ENCODE measurements at regions not wholly inside any gene's neighbourhood (a gene's known extent, or its start where the extent isn't known, plus 50 kb on each side); places are given as distances from the start of the nearest gene placed in this dataset.
A peak's percentile ranks its signal among the peaks of the same experiment; 100 is the strongest.

GRCh38 chr3:44100298-44100695, 141.4 kb upstream of the TOPAZ1 start:
- peaks cover 15% of the 10 kb centered on the region for H3K4me1 ChIP-seq (ENCODE audit: control insufficient read depth, extremely low read depth, insufficient read depth, low read length)
- no peaks in the 10 kb centered on the region for H3K27me3 ChIP-seq (ENCODE audit: control insufficient read depth, extremely low read depth, insufficient read depth, low read length)
- H3K9ac ChIP-seq (ENCODE audit: control insufficient read depth, extremely low read depth, insufficient read depth, low read length): no peak overlapping the region
- FAIRE-seq (no peak), DNase-seq (ENCODE audit: low read depth, low spot score) (no peak)
- no peak overlapping the region for H3K27ac ChIP-seq (ENCODE audit: control insufficient read depth, insufficient read depth, low read length)
- TF ChIP-seq CTCF (optimal IDR thresholded peaks at IDR 0.05 in 1 of 3, IDR thresholded peaks at IDR 0.05 in 1 of 3, conservative IDR thresholded peaks at IDR 0.05 in 1 of 3; ENCODE audit: extremely low read depth in 1 of 3, insufficient read depth in 2 of 3, low read length in 3 of 3) (no peak), EZH2 (IDR thresholded peaks at IDR 0.05; ENCODE audit: low read length) (no peak)
- no peak overlapping the region for H3K4me2 ChIP-seq (ENCODE audit: control insufficient read depth, extremely low read depth, insufficient read depth, low read depth, low read length)
- H3K9me1 ChIP-seq (ENCODE audit: control insufficient read depth, extremely low read depth, insufficient read depth, low read length): no peaks in the 10 kb centered on the region
- H3K4me3 ChIP-seq (ENCODE audit: control insufficient read depth in 2 of 3, extremely low read depth in 1 of 3, insufficient read depth in 2 of 3, low read depth in 1 of 3, low read length in 3 of 3): no peak overlapping the region
- H3K9me3 ChIP-seq (ENCODE audit: control insufficient read depth, low read depth, low read length): no peaks in the 10 kb centered on the region
- no peaks in the 10 kb centered on the region for H3K79me2 ChIP-seq (ENCODE audit: control insufficient read depth, insufficient read depth, low read length)
- H4K20me1 ChIP-seq (ENCODE audit: control insufficient read depth, extremely low read depth, insufficient read depth, low read length): no peaks in the 10 kb centered on the region
- H3K36me3 ChIP-seq (ENCODE audit: control insufficient read depth in 2 of 2, extremely low read depth in 1 of 2, insufficient read depth in 2 of 2, low read length in 2 of 2): no peaks in the 10 kb centered on the region
- H2AFZ ChIP-seq (ENCODE audit: control insufficient read depth, low read length): no peak overlapping the region
- dilution Hi-C loops (cut with MboI; ENCODE audit: extremely low pct_ligation_motif_present, low sequenced_read_pairs): no loop called here

GRCh38 chr3:44104043-44104442, 137.6 kb upstream of the TOPAZ1 start:
- no peak overlapping the region for H2AFZ ChIP-seq (ENCODE audit: control insufficient read depth, low read length)
- H3K79me2 ChIP-seq (ENCODE audit: control insufficient read depth, insufficient read depth, low read length): no peaks in the 10 kb centered on the region
- no peak overlapping the region for H3K27ac ChIP-seq (ENCODE audit: control insufficient read depth, insufficient read depth, low read length)
- H4K20me1 ChIP-seq (ENCODE audit: control insufficient read depth, extremely low read depth, insufficient read depth, low read length): no peaks in the 10 kb centered on the region
- FAIRE-seq (no peak), DNase-seq (ENCODE audit: low read depth, low spot score) (no peak)
- TF ChIP-seq CTCF (optimal IDR thresholded peaks at IDR 0.05 in 1 of 3, IDR thresholded peaks at IDR 0.05 in 1 of 3, conservative IDR thresholded peaks at IDR 0.05 in 1 of 3; ENCODE audit: extremely low read depth in 1 of 3, insufficient read depth in 2 of 3, low read length in 3 of 3): no peak
- no peak for TF ChIP-seq EZH2 (IDR thresholded peaks at IDR 0.05; ENCODE audit: low read length)
- H3K9me3 ChIP-seq (ENCODE audit: control insufficient read depth, low read depth, low read length): no peaks in the 10 kb centered on the region
- no peak overlapping the region for H3K4me3 ChIP-seq (ENCODE audit: control insufficient read depth in 2 of 3, extremely low read depth in 1 of 3, insufficient read depth in 2 of 3, low read depth in 1 of 3, low read length in 3 of 3)
- H3K9ac ChIP-seq (ENCODE audit: control insufficient read depth, extremely low read depth, insufficient read depth, low read length): no peak overlapping the region
- H3K36me3 ChIP-seq (ENCODE audit: control insufficient read depth in 2 of 2, extremely low read depth in 1 of 2, insufficient read depth in 2 of 2, low read length in 2 of 2): no peaks in the 10 kb centered on the region
- no peaks in the 10 kb centered on the region for H3K9me1 ChIP-seq (ENCODE audit: control insufficient read depth, extremely low read depth, insufficient read depth, low read length)
- H3K4me1 ChIP-seq (ENCODE audit: control insufficient read depth, extremely low read depth, insufficient read depth, low read length): peaks cover 24% of the 10 kb centered on the region
- no peaks in the 10 kb centered on the region for H3K27me3 ChIP-seq (ENCODE audit: control insufficient read depth, extremely low read depth, insufficient read depth, low read length)
- peak overlapping the region; percentile 8 for H3K4me2 ChIP-seq (ENCODE audit: control insufficient read depth, extremely low read depth, insufficient read depth, low read depth, low read length)
- dilution Hi-C loops (cut with MboI; ENCODE audit: extremely low pct_ligation_motif_present, low sequenced_read_pairs): no loop called here

All from keratinocyte (primary cell).